Keratinocyte (primary cell): ENCODE measurements at regions not wholly inside any gene's neighbourhood (a gene's known extent, or its start where the extent isn't known, plus 50 kb on each side); places are given as distances from the start of the nearest gene placed in this dataset.

Source experiments
- DNase-seq: peaks from one replicate; pipeline ENCODE4 v3.0.0-alpha.2; 2011; ENCODE audit warnings: low read depth, missing footprints, low spot score
- FAIRE-seq: peaks from 2 replicates; lab custom pipeline; 2011; peaks lifted over from hg19 to GRCh38; lab: Jason Lieb, UNC
- H2AFZ ChIP-seq: 2 replicates; pipeline ENCODE4 v1.6.0; 2012; ENCODE audit warnings: low read length, control low read depth, inconsistent platforms; ENCODE audit not compliant: control insufficient read depth
- H3K27ac ChIP-seq: 2 replicates; pipeline ENCODE4 v1.5.1; 2011; ENCODE audit warnings: low read length; ENCODE audit not compliant: control insufficient read depth, insufficient read depth
- H3K27me3 ChIP-seq: 3 replicates; pipeline ENCODE4 v1.6.0; 2011; ENCODE audit warnings: low read length; ENCODE audit not compliant: control insufficient read depth, insufficient read depth; ENCODE audit errors: extremely low read depth
- H3K36me3 ChIP-seq, 2 experiments: 2 replicates in 1 of 2; 3 replicates in 1 of 2; pipeline ENCODE4 v1.5.1; 2011; ENCODE audit warnings: low read length in 2 of 2, mild to moderate bottlenecking in 1 of 2; ENCODE audit not compliant: control insufficient read depth in 2 of 2, insufficient read depth in 2 of 2; ENCODE audit errors: extremely low read depth in 1 of 2
- H3K4me1 ChIP-seq: 3 replicates; pipeline ENCODE4 v1.5.1; 2011; ENCODE audit warnings: low read length; ENCODE audit not compliant: control insufficient read depth, insufficient read depth; ENCODE audit errors: extremely low read depth
- H3K4me2 ChIP-seq: 3 replicates; pipeline ENCODE4 v1.6.0; 2011; ENCODE audit warnings: low read depth, low read length; ENCODE audit not compliant: control insufficient read depth, insufficient read depth; ENCODE audit errors: extremely low read depth
- H3K4me3 ChIP-seq, 3 experiments: fragments of 200-600 bp in 1 of 3; sonication (generic) in 1 of 3; 2 replicates in 2 of 3; 3 replicates in 1 of 3; pipeline ENCODE4 v1.5.1; 2011 to 2016; ENCODE audit warnings: low read length in 3 of 3, mild to moderate bottlenecking in 3 of 3, control low read depth in 2 of 3, inconsistent platforms in 1 of 3, low read depth in 1 of 3, mixed read lengths in 1 of 3, mixed run types in 1 of 3, moderate library complexity in 1 of 3; ENCODE audit not compliant: control insufficient read depth in 2 of 3, insufficient read depth in 2 of 3; ENCODE audit errors: extremely low read depth in 1 of 3
- H3K79me2 ChIP-seq: 2 replicates; pipeline ENCODE4 v1.6.0; 2012; ENCODE audit warnings: low read length; ENCODE audit not compliant: control insufficient read depth, insufficient read depth
- H3K9ac ChIP-seq: 3 replicates; pipeline ENCODE4 v1.6.0; 2011; ENCODE audit warnings: low read length; ENCODE audit not compliant: control insufficient read depth, insufficient read depth; ENCODE audit errors: extremely low read depth
- H3K9me1 ChIP-seq: 3 replicates; pipeline ENCODE4 v1.6.0; 2011; ENCODE audit warnings: low read length; ENCODE audit not compliant: control insufficient read depth, insufficient read depth; ENCODE audit errors: extremely low read depth
- H3K9me3 ChIP-seq: 2 replicates; pipeline ENCODE4 v1.5.1; 2012; ENCODE audit warnings: low read depth, low read length; ENCODE audit not compliant: control insufficient read depth
- H4K20me1 ChIP-seq: 3 replicates; pipeline ENCODE4 v1.6.0; 2011; ENCODE audit warnings: low read length; ENCODE audit not compliant: control insufficient read depth, insufficient read depth; ENCODE audit errors: extremely low read depth
- CTCF ChIP-seq, 3 experiments: IDR thresholded peaks in 1 of 3; conservative IDR thresholded peaks in 1 of 3; optimal IDR thresholded peaks in 1 of 3; 2 replicates in 2 of 3; 3 replicates in 1 of 3; pipeline versions ENCODE3 to v1.5.1; 2011; ENCODE audit warnings: low read length in 3 of 3, mild to moderate bottlenecking in 3 of 3, moderate library complexity in 2 of 3, control low read depth in 1 of 3, inconsistent platforms in 1 of 3; ENCODE audit not compliant: insufficient read depth in 2 of 3; ENCODE audit errors: extremely low read depth in 1 of 3
- EZH2 ChIP-seq: IDR thresholded peaks from one replicate; pipeline ENCODE4 v1.6.1; 2012; ENCODE audit warnings: inconsistent platforms, mild to moderate bottlenecking, low read length, moderate library complexity
- dilution Hi-C: fragments of 300-500 bp; cut with MboI; formaldehyde crosslinking; loops from one replicate; pipeline ENCODE4 v1.7.0; 2020; ENCODE audit warnings: low sequenced_read_pairs; ENCODE audit not compliant: extremely low pct_ligation_motif_present

- Histone ChIP-seq H3K79me2 (no peaks in the 10 kb centered on the region), H3K4me1 (no peaks in the 10 kb centered on the region), H3K9me1 (no peaks in the 10 kb centered on the region), H4K20me1 (no peaks in the 10 kb centered on the region), H3K9ac (no peak overlapping the region), H3K36me3 (no peaks in the 10 kb centered on the region), H3K27ac (no peak overlapping the region), H3K4me2 (no peak overlapping the region), H3K9me3 (no peaks in the 10 kb centered on the region), H3K4me3 (no peak overlapping the region), H2AFZ (no peak overlapping the region), H3K27me3 (no peaks in the 10 kb centered on the region)
- no peak for TF ChIP-seq EZH2
- no peak for TF ChIP-seq CTCF (optimal IDR thresholded peaks at IDR 0.05 in 1 of 3, IDR thresholded peaks at IDR 0.05 in 1 of 3, conservative IDR thresholded peaks at IDR 0.05 in 1 of 3; ENCODE audit: extremely low read depth in 1 of 3, insufficient read depth in 2 of 3, low read length in 3 of 3)
- DNase-seq (no peak), FAIRE-seq (no peak)
- dilution Hi-C loops = no loop called here
Observed at GRCh38 chr2:7593360-7593759, 676.1 kb downstream of the RNF144A start.

DNA sequence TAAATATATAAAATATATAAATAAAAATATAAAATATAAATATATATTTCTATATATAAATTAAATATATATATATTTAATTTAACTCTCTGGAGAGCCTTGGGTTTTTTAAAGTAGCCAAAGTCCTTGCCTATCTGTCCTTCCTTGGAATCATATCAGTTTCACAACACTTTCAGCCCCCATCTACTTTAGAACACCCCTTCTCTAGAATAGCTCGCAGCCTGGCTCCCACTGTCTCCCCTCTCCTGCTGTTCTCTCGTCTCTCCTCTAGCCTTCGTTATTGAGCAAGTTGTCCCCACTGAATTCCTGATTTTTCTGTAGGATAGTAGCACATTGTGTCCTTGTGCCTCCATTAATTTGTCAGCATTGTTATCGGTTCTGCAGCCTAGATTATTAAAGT lies 677.0 kb downstream of the RNF144A start:
- Histone ChIP-seq H3K27ac (no peak overlapping the region), H3K27me3 (no peaks in the 10 kb centered on the region), H3K36me3 (no peaks in the 10 kb centered on the region), H3K9me3 (no peaks in the 10 kb centered on the region), H3K4me1 (no peaks in the 10 kb centered on the region), H3K4me3 (no peak overlapping the region), H3K9me1 (no peaks in the 10 kb centered on the region), H4K20me1 (no peaks in the 10 kb centered on the region), H3K4me2 (no peak overlapping the region), H2AFZ (no peak overlapping the region), H3K9ac (no peak overlapping the region), H3K79me2 (no peaks in the 10 kb centered on the region)
- FAIRE-seq (no peak), DNase-seq (no peak)
- TF ChIP-seq CTCF (optimal IDR thresholded peaks at IDR 0.05 in 1 of 3, IDR thresholded peaks at IDR 0.05 in 1 of 3, conservative IDR thresholded peaks at IDR 0.05 in 1 of 3; ENCODE audit: extremely low read depth in 1 of 3, insufficient read depth in 2 of 3, low read length in 3 of 3) (no peak), EZH2 (no peak)
- dilution Hi-C loops = no loop called here
